Hepatocyte (in vitro differentiated cells): ENCODE measurements at regions not wholly inside any gene's neighbourhood (a gene's known extent, or its start where the extent isn't known, plus 50 kb on each side); places are given as distances from the start of the nearest gene placed in this dataset.

ENCODE experiments used
- CTCF ChIP-seq: fragments of 200-600 bp; sonication (generic); IDR thresholded peaks from 2 replicates; pipeline ENCODE4 v1.5.1; 2016; ENCODE audit warnings: antibody characterized with exemption, mild to moderate bottlenecking; ENCODE audit not compliant: poor library complexity
- EZH2 ChIP-seq: fragments of 200-600 bp; sonication (generic); IDR thresholded peaks from 2 replicates; pipeline ENCODE4 v1.6.1; 2016; ENCODE audit warnings: antibody characterized with exemption, mild to moderate bottlenecking, borderline replicate concordance

DNA sequence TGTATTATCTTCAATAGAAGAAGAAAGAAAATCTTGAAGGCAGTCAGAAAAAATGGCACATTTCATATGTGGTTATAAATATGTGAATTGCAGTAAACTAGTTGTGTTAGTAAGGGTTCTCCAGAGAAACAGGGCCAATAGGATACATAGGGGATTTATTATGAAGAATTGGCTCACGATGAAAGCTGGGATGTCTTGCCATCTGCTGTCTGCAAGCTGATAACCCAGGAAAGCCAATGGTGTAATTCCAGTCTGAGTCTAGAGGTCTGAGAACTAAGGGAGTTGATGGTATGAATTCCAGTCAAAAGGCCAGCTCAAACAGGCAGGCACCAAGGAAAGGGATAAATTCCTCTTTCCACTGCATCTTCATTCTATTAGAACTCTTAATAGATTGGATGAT is 362.4 kb downstream of the KCNJ3 start:
- no peak for TF ChIP-seq CTCF
- TF ChIP-seq EZH2, result no peak
